C4-2B (cell line): ENCODE measurements at regions not wholly inside any gene's neighbourhood (a gene's known extent, or its start where the extent isn't known, plus 50 kb on each side); places are given as distances from the start of the nearest gene placed in this dataset.

ENCODE experiments used
- CTCF ChIP-seq: fragments of 450-650 bp; conservative IDR thresholded peaks from 2 replicates; pipeline ENCODE4 v1.5.1; 2017; ENCODE audit warnings: mild to moderate bottlenecking
- ZFX ChIP-seq: fragments of 450-650 bp; IDR thresholded peaks from 2 replicates; pipeline ENCODE4 v1.6.1; 2017

GRCh38 chr2:52934323-52934898 lies 833.2 kb upstream of the CHAC2 start:
- TF ChIP-seq CTCF (no peak), ZFX (no peak)
